ENCODE measurements at regions not wholly inside any gene's neighbourhood (a gene's known extent, or its start where the extent isn't known, plus 50 kb on each side); places are given as distances from the start of the nearest gene placed in this dataset.
"Not testable (repeated sequence)": the region's sequence is repeated elsewhere in the genome, so short reads cannot be mapped to it uniquely, and the experiment has no call there.

DNA sequence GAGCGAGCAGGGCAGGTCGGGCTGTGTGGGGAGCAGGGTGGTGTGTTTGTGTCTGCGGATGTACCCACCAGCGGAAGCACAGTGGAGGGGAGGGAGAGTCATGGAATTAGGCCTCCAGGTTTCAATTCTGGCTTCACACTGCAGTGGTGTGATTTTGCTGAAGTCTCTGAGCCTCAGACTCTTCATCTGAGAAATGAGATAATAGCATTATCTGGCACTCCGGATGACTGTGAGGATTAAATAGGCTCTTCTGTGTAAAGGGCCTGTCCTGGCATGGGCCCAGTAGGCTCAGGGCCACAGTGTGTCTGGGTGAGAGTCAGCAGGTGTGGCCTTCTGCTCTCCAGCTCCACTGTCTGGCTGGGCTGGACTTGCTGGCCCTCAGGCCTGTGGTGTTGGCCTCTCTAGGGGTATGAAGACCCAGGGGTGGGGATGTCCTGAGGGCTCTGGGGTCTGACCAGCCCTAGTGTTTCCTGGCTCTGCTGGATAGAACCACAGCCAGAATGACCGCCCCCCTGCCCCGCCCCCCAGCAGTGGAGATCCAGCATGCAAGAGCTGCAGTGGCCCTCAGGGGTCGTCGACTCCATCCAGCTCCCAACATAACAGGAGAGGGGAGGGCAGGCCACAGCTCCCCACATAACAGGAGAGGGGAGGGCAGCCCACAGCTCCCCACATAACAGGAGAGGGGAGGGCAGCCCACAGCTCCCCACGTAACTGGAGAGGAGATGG is 178.6 kb downstream of the RPS24 start:
- DNase-seq, result no peak

DNA sequence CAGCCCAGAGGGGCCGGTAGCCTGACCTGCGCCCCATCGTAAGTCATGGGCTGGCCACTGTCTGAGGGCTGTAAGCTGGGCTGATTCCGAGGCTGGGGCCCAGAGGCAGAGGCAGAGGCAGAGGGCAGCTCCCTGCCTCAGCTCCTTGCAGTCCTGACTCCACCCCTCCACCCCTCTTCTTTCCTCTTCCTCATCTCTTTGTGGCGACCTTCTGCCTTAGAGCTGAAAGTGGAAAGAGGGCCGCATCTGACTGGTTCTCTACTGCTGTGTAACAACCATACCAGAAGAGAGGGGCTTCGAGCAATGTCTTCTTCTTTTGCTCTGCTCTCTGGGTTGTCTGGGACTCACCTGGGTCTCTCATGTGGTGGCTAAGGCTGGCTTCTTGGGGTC is 179.1 kb downstream of the RPS24 start:
- no peak for DNase-seq

GRCh38 chr10:78214955-78215354 is 181.3 kb downstream of the RPS24 start:
- no peak for DNase-seq

DNA sequence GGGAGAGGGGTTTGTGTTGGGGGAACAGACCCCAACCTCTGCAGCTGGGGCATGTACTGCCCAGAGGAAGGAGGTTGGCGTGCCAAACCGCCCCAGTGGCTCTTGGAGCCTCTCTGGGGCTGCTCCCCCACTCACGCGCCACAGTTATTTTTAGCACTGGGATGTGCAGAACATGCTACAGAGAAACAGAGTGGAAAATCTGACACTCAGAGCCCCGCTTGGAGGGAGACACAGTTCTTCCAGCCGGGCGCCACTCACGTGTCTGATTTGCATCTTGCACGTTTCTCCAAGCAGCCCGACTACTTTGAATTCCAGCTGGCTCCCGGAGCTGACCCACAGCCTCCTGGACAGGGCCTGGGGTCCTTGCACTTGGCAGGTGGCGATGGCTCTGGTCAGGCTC is 182.0 kb downstream of the RPS24 start:
- DNase-seq, result no peak

- no peak for DNase-seq
These were observed 183.7 kb downstream of the RPS24 start for GRCh38 chr10:78217336-78217735.

- DNase-seq, result no peak
These were observed 185.3 kb downstream of the RPS24 start for GRCh38 chr10:78218798-78219490.

DNA sequence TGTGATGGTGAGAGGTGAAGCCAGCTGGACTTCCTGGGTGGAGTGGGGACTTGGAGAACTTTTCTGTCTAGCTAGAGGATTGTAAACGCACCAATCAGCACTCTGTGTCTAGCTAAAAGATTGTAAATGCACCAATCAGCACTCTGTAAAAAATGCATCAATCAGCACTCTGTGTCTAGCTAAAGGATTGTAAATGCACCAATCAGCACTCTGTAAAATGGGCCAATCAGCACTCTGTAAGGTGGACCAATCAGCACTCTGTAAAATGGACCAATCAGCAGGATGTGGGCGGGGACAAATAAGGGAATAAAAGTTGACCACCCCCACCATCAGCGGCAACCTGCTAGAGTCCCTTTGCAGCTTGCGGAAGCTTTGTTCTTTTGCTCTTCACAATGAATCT is 185.9 kb downstream of the RPS24 start:
- DNase-seq, result not testable (repeated sequence)

DNA sequence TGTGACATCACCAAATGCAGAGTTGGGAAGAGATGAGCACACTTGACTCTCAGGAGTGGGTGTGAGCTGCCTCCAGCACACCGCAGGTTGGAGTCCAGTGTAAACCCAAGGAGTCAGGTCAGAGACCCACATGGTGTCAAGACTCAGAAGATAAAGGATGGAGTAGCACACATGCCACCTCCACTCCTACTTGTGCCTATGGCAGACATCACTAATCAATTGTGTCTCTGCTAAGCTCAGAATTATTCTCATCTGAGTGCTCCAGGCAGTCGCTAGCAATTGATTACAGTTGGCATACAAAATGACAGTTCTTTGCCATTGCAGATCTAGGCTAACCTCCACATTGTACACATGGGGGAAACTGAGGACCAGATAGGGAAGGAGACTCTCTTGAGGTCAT is 187.1 kb downstream of the RPS24 start:
- no peak for DNase-seq

GRCh38 chr10:78222096-78222790 is 188.6 kb downstream of the RPS24 start:
- DNase-seq, result no peak

DNA sequence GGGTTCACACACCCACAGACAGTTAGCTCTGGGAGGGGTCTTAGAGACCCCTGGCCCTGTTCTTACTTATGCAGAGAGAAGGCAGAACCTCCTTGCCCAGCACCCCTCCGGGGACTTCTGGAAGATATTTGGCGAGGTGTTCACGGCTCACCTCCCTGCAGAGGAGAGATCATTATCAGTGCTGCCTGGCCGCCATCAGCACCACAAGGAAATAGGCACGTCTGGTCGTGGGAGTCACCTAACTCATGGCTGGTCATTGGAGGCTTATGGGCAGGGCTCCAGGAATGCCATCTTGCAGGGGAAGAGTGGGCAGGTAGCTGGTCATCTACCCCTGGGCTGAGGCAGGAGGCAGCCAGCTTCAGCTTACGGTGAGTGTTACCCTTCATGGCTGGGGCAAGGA is 189.4 kb downstream of the RPS24 start:
- DNase-seq, result no peak

- DNase-seq, result no peak
These were observed 190.9 kb downstream of the RPS24 start for GRCh38 chr10:78224602-78225001.

DNA sequence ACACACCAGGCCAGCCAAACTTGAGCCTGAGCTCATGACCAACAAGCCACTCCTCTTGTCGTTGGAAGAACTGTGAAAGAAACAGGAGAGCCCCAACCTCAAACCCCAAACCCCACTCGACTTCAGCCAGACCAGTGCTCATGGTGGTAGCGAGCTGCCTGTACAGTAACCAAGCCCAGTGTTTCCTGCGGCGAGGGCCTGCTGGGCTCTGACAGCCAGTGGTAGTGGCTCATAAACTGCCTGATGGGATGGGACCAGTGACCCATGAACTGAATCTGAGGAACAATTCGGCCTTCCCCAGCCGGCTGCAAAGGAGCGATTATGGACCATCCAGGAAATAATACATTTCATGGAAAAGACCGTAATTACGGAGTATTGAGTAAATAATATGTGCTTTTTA is 191.9 kb downstream of the RPS24 start:
- no peak for DNase-seq

DNA sequence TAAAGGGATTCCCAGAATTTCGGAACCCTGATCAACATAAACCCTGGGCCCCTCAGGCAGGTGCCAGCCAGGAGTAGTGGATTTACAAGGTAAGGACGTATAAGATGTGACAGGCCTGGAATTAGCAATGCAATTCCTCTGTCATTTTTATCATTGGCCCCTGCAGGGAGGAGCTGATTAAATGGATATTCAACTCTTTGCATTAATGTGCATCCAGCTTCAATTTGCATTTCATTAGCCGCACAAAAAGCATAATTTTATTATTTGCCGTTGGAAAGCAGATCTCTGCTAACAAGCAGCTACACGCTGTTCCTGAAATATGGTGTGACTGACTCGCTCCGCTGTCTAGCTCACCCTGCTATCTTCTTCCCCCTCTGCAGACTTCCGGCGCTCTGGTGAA is 195.8 kb downstream of the RPS24 start:
- DNase-seq, result no peak

GRCh38 chr10:78229950-78230675 is 196.4 kb downstream of the RPS24 start:
- DNase-seq, result no peak

- no peak for DNase-seq
These were observed 197.7 kb downstream of the RPS24 start for GRCh38 chr10:78231327-78231726.

GRCh38 chr10:78231939-78232338 is 198.3 kb downstream of the RPS24 start:
- DNase-seq, result no peak

DNA sequence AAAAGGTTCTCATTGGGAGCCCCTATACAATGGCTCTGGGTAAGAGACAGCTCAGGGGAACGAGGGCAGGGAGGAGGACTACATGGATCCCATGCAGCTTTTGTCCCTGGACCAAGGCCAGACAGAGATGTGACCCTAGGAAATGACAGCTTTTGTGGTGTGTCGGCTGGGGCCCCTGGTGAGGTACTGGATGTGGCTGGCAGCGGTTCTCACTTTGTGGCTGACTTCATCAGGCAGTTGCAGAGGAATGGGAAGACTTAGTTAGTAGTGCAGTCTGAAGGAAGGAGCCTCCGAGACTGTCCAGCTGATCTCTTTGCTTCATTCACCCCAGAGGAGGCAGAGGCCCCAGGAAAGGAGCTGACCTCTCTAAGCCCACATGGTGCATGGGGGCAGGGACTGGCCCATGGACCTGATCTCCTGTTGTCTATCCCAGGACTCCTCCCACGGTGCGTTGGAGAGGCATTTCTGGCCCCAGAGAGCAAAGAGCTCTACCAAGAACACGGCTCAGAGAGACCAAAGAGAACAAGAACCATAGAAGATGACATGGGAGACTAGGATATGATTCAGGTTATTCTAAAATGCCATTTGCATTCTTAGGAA is 202.9 kb downstream of the RPS24 start:
- DNase-seq, result no peak

GRCh38 chr10:78237951-78238350 is 204.3 kb downstream of the RPS24 start:
- not testable (repeated sequence) for DNase-seq

- no peak for DNase-seq
These were observed 213.6 kb downstream of the RPS24 start for GRCh38 chr10:78247266-78247665.

- DNase-seq, result no peak
These were observed 214.2 kb downstream of the RPS24 start for GRCh38 chr10:78247821-78248220.

GRCh38 chr10:78248651-78249464 is 215.2 kb downstream of the RPS24 start:
- DNase-seq, result no peak

DNA sequence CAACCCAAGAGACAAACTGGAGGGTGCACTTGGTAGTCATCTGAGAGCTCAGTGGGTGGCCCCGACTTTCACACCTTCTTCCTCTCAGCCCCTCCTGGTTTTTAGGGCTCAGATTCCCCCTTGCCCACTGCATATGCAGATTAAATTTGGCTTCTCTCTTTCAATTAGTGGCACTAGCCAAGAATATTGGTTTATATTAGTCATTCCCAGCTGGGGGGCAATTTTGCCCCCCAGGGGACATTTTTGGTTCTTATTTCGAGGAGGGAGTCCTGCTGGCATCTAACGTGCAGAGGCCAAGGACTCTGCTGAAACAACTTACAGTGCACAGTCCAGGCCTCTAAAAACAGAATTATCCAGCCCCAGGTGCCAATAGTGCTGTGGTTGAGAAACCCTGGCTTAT is 216.0 kb downstream of the RPS24 start:
- DNase-seq, result no peak

Data from activated T-cell treated with anti-CD3 and anti-CD28 coated beads, Interleukin-2, amount 50 U/mL, for 1 hour (primary cell).